ENCODE measurements at regions not wholly inside any gene's neighbourhood (a gene's known extent, or its start where the extent isn't known, plus 50 kb on each side); places are given as distances from the start of the nearest gene placed in this dataset.

DNA sequence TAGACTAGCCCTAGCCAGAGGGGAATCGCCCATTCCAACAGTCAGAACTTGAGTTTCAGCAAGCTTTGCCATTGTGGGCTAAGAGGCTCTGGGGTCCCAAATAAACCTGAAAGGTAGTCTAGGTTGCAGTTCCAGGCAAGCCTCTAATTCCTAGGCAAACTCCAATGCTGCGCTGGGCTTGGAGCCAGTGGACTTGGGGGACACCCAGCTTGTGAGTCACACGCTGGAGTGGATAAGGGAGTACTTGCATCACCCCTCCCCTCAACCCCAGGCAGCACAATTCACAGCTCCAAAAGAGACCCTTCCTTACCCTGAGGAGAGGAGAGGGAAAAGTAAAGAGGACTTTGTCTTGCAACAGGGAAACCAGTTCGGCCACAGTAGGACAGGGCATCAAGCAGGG is 105.2 kb upstream of the DPPA4 start:
- TF ChIP-seq SUZ12 (IDR thresholded peaks at IDR 0.05; ENCODE audit: low read length), result no peak
- TF ChIP-seq, protein P1, sequence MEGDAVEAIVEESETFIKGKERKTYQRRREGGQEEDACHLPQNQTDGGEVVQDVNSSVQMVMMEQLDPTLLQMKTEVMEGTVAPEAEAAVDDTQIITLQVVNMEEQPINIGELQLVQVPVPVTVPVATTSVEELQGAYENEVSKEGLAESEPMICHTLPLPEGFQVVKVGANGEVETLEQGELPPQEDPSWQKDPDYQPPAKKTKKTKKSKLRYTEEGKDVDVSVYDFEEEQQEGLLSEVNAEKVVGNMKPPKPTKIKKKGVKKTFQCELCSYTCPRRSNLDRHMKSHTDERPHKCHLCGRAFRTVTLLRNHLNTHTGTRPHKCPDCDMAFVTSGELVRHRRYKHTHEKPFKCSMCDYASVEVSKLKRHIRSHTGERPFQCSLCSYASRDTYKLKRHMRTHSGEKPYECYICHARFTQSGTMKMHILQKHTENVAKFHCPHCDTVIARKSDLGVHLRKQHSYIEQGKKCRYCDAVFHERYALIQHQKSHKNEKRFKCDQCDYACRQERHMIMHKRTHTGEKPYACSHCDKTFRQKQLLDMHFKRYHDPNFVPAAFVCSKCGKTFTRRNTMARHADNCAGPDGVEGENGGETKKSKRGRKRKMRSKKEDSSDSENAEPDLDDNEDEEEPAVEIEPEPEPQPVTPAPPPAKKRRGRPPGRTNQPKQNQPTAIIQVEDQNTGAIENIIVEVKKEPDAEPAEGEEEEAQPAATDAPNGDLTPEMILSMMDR (IDR thresholded peaks at IDR 0.05; ENCODE audit: control extremely low read depth in 1 of 3, insufficient read depth in 1 of 3, low read depth in 1 of 3, low read length in 3 of 3), result no peak
- TF ChIP-seq RBBP5 (IDR thresholded peaks at IDR 0.05; ENCODE audit: borderline replicate concordance, low read depth, low read length), result no peak
- TF ChIP-seq BCL11A (IDR thresholded peaks at IDR 0.05; ENCODE audit: low read depth in 2 of 2, low read length in 2 of 2), result no peak
- no peak for TF ChIP-seq KDM1A (IDR thresholded peaks at IDR 0.05; ENCODE audit: borderline replicate concordance, low read length)
- TF ChIP-seq CHD2 (IDR thresholded peaks at IDR 0.05; ENCODE audit: low read length), result no peak
- TF ChIP-seq JUND (IDR thresholded peaks at IDR 0.05; ENCODE audit: low read length), result no peak
- TF ChIP-seq YY1 (IDR thresholded peaks at IDR 0.05; ENCODE audit: low read depth, low read length), result no peak
- TF ChIP-seq CEBPB (IDR thresholded peaks at IDR 0.05; ENCODE audit: low read depth, low read length), result no peak

Data from H1 (cell line).